Activated CD8-positive, alpha-beta T cell treated with anti-CD3 and anti-CD28 coated beads for 36 hours (primary cell): ENCODE measurements at regions not wholly inside any gene's neighbourhood (a gene's known extent, or its start where the extent isn't known, plus 50 kb on each side); places are given as distances from the start of the nearest gene placed in this dataset.

Source experiments
- ATAC-seq: fragments of 200-7000 bp; cut with Tn5 transposase; one replicate; pipeline ENCODE4 v1.10.0; 2021; ENCODE audit warnings: mild to moderate bottlenecking, moderate library complexity
- CTCF ChIA-PET: fragments of 350-600 bp; sonication (Branson Sonifier 250); formaldehyde crosslinking; loops from one replicate; lab custom pipeline; 2021; ENCODE audit warnings: antibody characterized with exemption; lab: Charles Lee
- POLR2A ChIA-PET: fragments of 350-600 bp; sonication (Branson Sonifier 250); formaldehyde crosslinking; loops from one replicate; lab custom pipeline; 2021; ENCODE audit warnings: antibody characterized with exemption; lab: Charles Lee
- DNase-seq: peaks from one replicate; pipeline ENCODE4 v3.0.0-alpha.2; 2020
- H3K27ac Mint-ChIP-seq: one replicate; pipeline ENCODE4 v1.8.0; 2021; ENCODE audit warnings: mild to moderate bottlenecking, mixed read lengths
- H3K27me3 Mint-ChIP-seq: one replicate; pipeline ENCODE4 v1.8.0; 2021; ENCODE audit warnings: mixed read lengths
- H3K36me3 Mint-ChIP-seq: one replicate; pipeline ENCODE4 v1.8.0; 2021; ENCODE audit warnings: low read depth, mixed read lengths
- H3K4me1 Mint-ChIP-seq: one replicate; pipeline ENCODE4 v1.8.0; 2021; ENCODE audit warnings: low read depth, mixed read lengths
- H3K4me3 Mint-ChIP-seq: one replicate; pipeline ENCODE4 v1.8.0; 2021; ENCODE audit warnings: mild to moderate bottlenecking, moderate library complexity, mixed read lengths
- H3K9me3 Mint-ChIP-seq: one replicate; pipeline ENCODE4 v1.8.0; 2021; ENCODE audit warnings: mixed read lengths
- intact Hi-C: fragments of 100-400 bp; cut with micrococcal nuclease; formaldehyde crosslinking; loops from one replicate; pipeline ENCODE4 v1.10.0; 2022
- TF ChIP-seq, protein P1 (sequence below): fragments of 200-600 bp; IDR thresholded peaks from one replicate; pipeline ENCODE4 v1.8.0; 2022; ENCODE audit warnings: antibody characterized with exemption, mild to moderate bottlenecking

DNA sequence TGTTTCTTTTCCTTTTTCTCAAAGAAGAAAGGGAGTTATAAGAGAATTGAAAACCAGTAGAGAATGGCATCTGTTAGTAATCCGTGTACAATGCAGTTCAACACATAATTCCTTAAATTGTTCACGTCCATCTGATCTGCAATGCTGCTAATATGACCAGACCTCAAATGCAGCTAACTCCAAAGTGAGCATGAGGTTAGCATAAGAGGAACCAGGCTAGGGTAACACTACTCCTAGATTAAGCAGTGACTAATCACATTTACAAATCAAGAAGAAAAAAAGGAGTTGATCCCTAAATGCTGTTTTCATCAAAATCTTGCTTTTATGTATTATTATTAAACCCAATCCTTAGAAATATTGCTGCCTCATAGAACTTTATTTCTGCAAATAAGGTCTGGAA is 432.7 kb upstream of the ARID1B start:
- ChIA-PET CTCF (no interaction called here), POLR2A (no interaction called here)
- TF ChIP-seq, protein P1, sequence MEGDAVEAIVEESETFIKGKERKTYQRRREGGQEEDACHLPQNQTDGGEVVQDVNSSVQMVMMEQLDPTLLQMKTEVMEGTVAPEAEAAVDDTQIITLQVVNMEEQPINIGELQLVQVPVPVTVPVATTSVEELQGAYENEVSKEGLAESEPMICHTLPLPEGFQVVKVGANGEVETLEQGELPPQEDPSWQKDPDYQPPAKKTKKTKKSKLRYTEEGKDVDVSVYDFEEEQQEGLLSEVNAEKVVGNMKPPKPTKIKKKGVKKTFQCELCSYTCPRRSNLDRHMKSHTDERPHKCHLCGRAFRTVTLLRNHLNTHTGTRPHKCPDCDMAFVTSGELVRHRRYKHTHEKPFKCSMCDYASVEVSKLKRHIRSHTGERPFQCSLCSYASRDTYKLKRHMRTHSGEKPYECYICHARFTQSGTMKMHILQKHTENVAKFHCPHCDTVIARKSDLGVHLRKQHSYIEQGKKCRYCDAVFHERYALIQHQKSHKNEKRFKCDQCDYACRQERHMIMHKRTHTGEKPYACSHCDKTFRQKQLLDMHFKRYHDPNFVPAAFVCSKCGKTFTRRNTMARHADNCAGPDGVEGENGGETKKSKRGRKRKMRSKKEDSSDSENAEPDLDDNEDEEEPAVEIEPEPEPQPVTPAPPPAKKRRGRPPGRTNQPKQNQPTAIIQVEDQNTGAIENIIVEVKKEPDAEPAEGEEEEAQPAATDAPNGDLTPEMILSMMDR = no peak
- Mint-ChIP-seq H3K4me3 (no peak overlapping the region), H3K27me3 (peaks cover 1% of the 10 kb centered on the region), H3K4me1 (no peaks in the 10 kb centered on the region), H3K9me3 (no peaks in the 10 kb centered on the region), H3K36me3 (no peaks in the 10 kb centered on the region), H3K27ac (no peak overlapping the region)
- no peak for DNase-seq
- no peak for ATAC-seq
- intact Hi-C loops = no loop called here

DNA sequence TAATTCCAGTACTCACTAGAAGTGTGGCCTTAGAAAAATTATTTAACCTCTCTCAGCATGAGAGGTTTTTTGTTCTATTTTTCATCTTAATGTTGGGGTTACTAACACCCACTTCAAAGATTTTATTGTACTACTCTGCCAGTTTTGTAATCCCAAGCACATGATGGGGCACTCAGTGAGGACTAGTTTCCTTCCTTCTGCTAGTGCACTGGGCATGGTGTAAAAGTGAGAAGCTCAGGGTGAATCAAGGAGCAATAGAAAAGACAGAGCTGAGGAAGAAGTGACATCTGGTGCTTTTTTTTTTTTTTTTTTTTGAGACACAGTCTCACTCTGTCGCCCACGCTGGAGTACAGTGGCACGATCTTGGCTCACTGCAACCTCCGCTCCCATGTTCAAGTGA is 439.4 kb upstream of the ARID1B start:
- no peak overlapping the region for H3K27ac Mint-ChIP-seq
- ATAC-seq (no peak), DNase-seq (no peak)
- no peak overlapping the region for H3K4me3 Mint-ChIP-seq
- no peaks in the 10 kb centered on the region for H3K4me1 Mint-ChIP-seq
- ChIA-PET CTCF (interaction anchor here (0.9 to 1.2 kb wide), 2 partner anchors 23 to 373 kb away, joined by 3 read pairs; no protein-coding TSS in a partner anchor), POLR2A (no interaction called here)
- H3K36me3 Mint-ChIP-seq = peaks cover 3% of the 10 kb centered on the region
- intact Hi-C loops = no loop called here
- no peaks in the 10 kb centered on the region for H3K27me3 Mint-ChIP-seq
- TF ChIP-seq, protein P1 = no peak
- H3K9me3 Mint-ChIP-seq = peaks cover 6% of the 10 kb centered on the region

DNA sequence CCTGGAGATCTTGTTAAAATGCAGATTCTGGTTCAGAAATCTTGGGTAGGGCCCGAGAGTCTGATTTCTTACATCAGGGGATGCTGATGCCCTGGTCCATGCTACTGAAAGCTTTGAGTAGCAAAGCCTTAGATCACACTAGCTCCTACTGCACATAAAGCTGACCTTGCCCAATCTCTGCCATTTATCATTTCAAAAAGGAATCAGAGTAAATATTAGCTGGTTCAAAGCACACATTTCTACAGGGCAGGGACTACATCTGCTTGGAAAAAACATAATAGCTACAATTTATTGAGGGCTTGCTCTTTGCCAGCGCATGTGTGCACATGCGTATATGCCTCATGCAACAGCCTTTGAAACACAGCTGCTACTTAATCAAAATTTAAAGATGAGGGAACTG is 440.4 kb upstream of the ARID1B start:
- POLR2A ChIA-PET = interaction anchor here (1.2 kb wide), 1 partner anchor 26 kb away, joined by 4 read pairs; no protein-coding TSS in a partner anchor
- DNase-seq (no peak), ATAC-seq (no peak)
- Mint-ChIP-seq H3K27ac (no peak overlapping the region), H3K4me1 (no peaks in the 10 kb centered on the region), H3K27me3 (no peaks in the 10 kb centered on the region), H3K36me3 (peaks cover 5% of the 10 kb centered on the region), H3K9me3 (peaks cover 14% of the 10 kb centered on the region), H3K4me3 (no peak overlapping the region)
- intact Hi-C loops = no loop called here
- TF ChIP-seq, protein P1 = no peak
- CTCF ChIA-PET = interaction anchor here (0.9 kb wide), 1 partner anchor 24 kb away, joined by 3 read pairs; no protein-coding TSS in a partner anchor

DNA sequence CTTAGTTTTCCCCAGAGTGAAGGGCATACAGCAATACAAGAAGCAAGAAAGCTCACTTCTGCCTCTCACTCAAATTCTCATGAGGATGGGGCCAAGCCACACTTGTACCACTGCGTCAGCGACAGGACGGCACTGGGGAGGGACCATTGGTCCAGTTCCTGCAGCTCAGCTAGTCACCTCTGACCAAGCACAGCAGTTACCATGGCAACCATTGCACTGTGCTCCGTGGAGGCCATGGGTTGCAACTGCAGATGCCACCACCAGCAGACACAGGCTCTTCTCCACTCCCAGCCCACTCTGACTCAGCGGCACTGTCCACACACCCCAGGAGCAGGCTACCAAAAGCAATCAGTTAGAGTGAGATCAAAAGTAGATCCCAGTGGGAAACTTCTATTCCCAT is 441.1 kb upstream of the ARID1B start:
- ChIA-PET POLR2A (interaction anchor here (1.2 kb wide), 1 partner anchor 25 kb away, joined by 4 read pairs; no protein-coding TSS in a partner anchor), CTCF (no interaction called here)
- Mint-ChIP-seq H3K4me3 (no peak overlapping the region), H3K27ac (no peak overlapping the region), H3K9me3 (peaks cover 19% of the 10 kb centered on the region), H3K4me1 (no peaks in the 10 kb centered on the region), H3K27me3 (no peaks in the 10 kb centered on the region), H3K36me3 (peaks cover 5% of the 10 kb centered on the region)
- ATAC-seq = no peak
- DNase-seq = no peak
- intact Hi-C loops = no loop called here
- TF ChIP-seq, protein P1 = no peak

DNA sequence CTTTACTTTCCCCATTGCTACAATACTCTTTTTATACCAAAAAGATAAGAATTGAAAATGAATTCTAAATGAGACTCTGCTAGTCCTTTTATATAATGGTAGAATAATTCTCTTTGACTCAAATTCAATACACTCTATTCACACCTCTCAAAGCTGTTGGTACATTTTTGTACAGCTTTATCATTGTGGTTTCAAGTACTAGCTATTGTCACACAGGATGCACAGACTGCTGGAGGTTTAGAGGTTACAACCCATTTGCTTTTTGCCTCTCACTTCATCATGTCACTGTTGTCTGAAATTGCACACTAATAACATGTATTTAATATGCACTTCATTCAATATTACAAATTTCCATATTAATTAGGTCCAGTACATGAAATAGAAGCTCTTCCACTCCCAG is 442.2 kb upstream of the ARID1B start:
- no peak overlapping the region for H3K27ac Mint-ChIP-seq
- peaks cover 21% of the 10 kb centered on the region for H3K9me3 Mint-ChIP-seq
- peaks cover 5% of the 10 kb centered on the region for H3K36me3 Mint-ChIP-seq
- H3K4me1 Mint-ChIP-seq = no peaks in the 10 kb centered on the region
- no peak for ATAC-seq
- ChIA-PET POLR2A (interaction anchor here (0.5 kb wide), 1 partner anchor 64 kb away, joined by 4 read pairs; no protein-coding TSS in a partner anchor), CTCF (no interaction called here)
- TF ChIP-seq, protein P1 = no peak
- H3K27me3 Mint-ChIP-seq = no peaks in the 10 kb centered on the region
- intact Hi-C loops = no loop called here
- no peak for DNase-seq
- no peak overlapping the region for H3K4me3 Mint-ChIP-seq
